ENCODE measurements at regions not wholly inside any gene's neighbourhood (a gene's known extent, or its start where the extent isn't known, plus 50 kb on each side); places are given as distances from the start of the nearest gene placed in this dataset.

DNA sequence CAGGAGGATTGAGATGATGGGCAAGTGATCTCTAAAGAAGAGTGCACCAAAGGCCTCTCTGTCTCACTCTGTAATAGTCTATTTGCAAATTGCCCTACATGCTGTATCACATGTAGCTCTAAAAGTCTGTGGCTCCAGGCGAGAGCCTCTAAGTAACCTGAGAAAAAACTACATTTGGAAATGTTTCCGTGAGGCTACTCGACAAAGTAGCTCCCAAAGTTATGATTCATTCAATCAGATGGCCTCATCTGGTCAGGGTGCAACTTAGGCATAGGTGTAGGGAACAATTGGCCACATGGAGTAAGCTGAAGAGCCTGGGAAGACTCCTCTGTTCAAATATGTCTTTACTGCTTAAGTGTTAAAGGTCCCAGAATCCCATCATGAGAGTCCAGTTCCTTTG lies 155.4 kb upstream of the PLEKHG7 start:
- peaks cover 2% of the 10 kb centered on the region; the same call in 1 of the 3 replicates for H3K9me3 Mint-ChIP-seq
- no peak for DNase-seq (ENCODE audit: low spot score)
- H3K36me3 Mint-ChIP-seq (ENCODE audit: low read depth) = no peaks in the 10 kb centered on the region; the same call in 2 of the 3 replicates
- Histone ChIP-seq H3K9me2 (ENCODE audit: insufficient read depth) (0 out of 2 replicates have a peak, but pooled peaks cover 20% of the 10 kb centered on the region), H4K20me1 (replicated peaks; ENCODE audit: insufficient read depth) (no peaks in the 10 kb centered on the region; the same call in 1 of the 2 replicates), H3K4me1 (ENCODE audit: insufficient read depth) (no peaks in the 10 kb centered on the region; the same call in 1 of the 2 replicates), H3K27ac (ENCODE audit: low read depth) (no peak overlapping the region), H2AFZ (no peak overlapping the region; the same call in 1 of the 2 replicates), H3K36me3 (ENCODE audit: insufficient read depth) (no peaks in the 10 kb centered on the region), H3K27me3 (ENCODE audit: insufficient read depth) (no peaks in the 10 kb centered on the region), H3K79me2 (replicated peaks; ENCODE audit: insufficient read depth) (no peaks in the 10 kb centered on the region), H3K4me2 (no peak overlapping the region), H3F3A (replicated peaks; ENCODE audit: low read depth) (no peaks in the 10 kb centered on the region), H3K4me3 (no peak overlapping the region)
- H3K27me3 Mint-ChIP-seq (ENCODE audit: insufficient read depth, low read depth, poor library complexity) = no peaks in the 10 kb centered on the region
- no peak for ATAC-seq
- H3K4me1 Mint-ChIP-seq = peaks cover 9% of the 10 kb centered on the region; the same call in 2 of the 3 replicates
- TF ChIP-seq ZNF114 (CRISPR knock-in tag; IDR thresholded peaks at IDR 0.05) (no peak), POLR2AphosphoS5 (IDR thresholded peaks at IDR 0.05; ENCODE audit: low read depth) (no peak), NANOG (IDR thresholded peaks at IDR 0.05; ENCODE audit: borderline replicate concordance) (no peak), ZNF462 (CRISPR knock-in tag; IDR thresholded peaks at IDR 0.05) (no peak)
- H3K4me3 Mint-ChIP-seq = no peak overlapping the region
- H3K27ac Mint-ChIP-seq = no peak overlapping the region

DNA sequence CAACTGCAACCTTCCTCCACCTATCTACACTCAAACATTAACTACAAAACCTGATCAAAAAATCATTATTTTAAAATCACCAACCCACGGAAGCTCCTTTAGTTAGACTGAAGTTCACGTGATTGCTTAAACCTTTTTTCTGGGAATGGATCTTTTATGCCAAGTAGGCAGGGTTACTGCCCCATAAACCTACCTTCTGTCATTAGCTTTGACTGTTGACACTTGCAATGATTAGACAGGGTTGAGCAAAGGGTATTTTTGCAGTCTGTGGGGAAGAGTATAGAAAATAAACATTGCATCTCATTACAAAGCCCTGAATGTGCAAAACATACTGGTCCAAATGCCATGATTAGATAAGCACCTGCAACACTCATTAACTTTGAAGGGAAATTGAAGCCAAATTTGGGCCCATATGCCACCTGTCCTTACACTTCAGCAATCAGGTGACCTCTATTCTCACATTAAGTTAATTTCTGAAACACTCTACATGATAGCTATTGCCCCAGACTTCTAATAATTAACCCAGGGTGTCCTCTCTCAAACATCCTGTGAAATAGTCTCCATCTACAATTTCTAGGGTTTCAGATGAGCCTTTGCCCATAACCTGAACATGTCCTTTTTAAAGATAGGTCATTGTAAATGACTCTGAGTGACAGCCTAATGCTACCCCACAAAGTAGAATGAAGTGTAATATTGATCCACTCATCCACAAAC lies 156.0 kb upstream of the PLEKHG7 start:
- no peaks in the 10 kb centered on the region for H3K36me3 ChIP-seq (ENCODE audit: insufficient read depth)
- Mint-ChIP-seq H3K9me3 (peaks cover 2% of the 10 kb centered on the region; the same call in 1 of the 3 replicates), H3K36me3 (ENCODE audit: low read depth) (no peaks in the 10 kb centered on the region; the same call in 2 of the 3 replicates), H3K4me3 (no peak overlapping the region), H3K27ac (no peak overlapping the region), H3K4me1 (peaks cover 9% of the 10 kb centered on the region; the same call in 2 of the 3 replicates), H3K27me3 (ENCODE audit: insufficient read depth, low read depth, poor library complexity) (no peaks in the 10 kb centered on the region)
- no peak for ATAC-seq
- DNase-seq (ENCODE audit: low spot score) = no peak
- H4K20me1 ChIP-seq (replicated peaks; ENCODE audit: insufficient read depth) = no peaks in the 10 kb centered on the region; the same call in 1 of the 2 replicates
- no peaks in the 10 kb centered on the region; the same call in 1 of the 2 replicates for H3K4me1 ChIP-seq (ENCODE audit: insufficient read depth)
- 0 out of 2 replicates have a peak, but pooled peaks cover 13% of the 10 kb centered on the region for H3K9me2 ChIP-seq (ENCODE audit: insufficient read depth)
- H2AFZ ChIP-seq = no peak overlapping the region; the same call in 1 of the 2 replicates
- H3K4me2 ChIP-seq = no peak overlapping the region
- no peak overlapping the region for H3K4me3 ChIP-seq
- no peaks in the 10 kb centered on the region for H3K27me3 ChIP-seq (ENCODE audit: insufficient read depth)
- H3K27ac ChIP-seq (ENCODE audit: low read depth) = no peak overlapping the region
- H3F3A ChIP-seq (replicated peaks; ENCODE audit: low read depth) = no peaks in the 10 kb centered on the region
- H3K79me2 ChIP-seq (replicated peaks; ENCODE audit: insufficient read depth) = no peaks in the 10 kb centered on the region
- TF ChIP-seq STAT1 (IDR thresholded peaks at IDR 0.05; ENCODE audit: unreplicated experiment) (no peak), CTCF (conservative IDR thresholded peaks at IDR 0.05; ENCODE audit: low read depth in 2 of 2) (no peak), CREB1 (CRISPR knock-in tag; IDR thresholded peaks at IDR 0.05; ENCODE audit: low read depth) (no peak), NANOG (IDR thresholded peaks at IDR 0.05; ENCODE audit: borderline replicate concordance) (no peak), POLR2AphosphoS5 (IDR thresholded peaks at IDR 0.05; ENCODE audit: low read depth) (no peak), EZH2 (IDR thresholded peaks at IDR 0.05; ENCODE audit: low read depth, unreplicated experiment) (no peak), ZNF331 (CRISPR knock-in tag; IDR thresholded peaks at IDR 0.05; ENCODE audit: low read depth) (no peak)
- TF ChIP-seq, protein P1, sequence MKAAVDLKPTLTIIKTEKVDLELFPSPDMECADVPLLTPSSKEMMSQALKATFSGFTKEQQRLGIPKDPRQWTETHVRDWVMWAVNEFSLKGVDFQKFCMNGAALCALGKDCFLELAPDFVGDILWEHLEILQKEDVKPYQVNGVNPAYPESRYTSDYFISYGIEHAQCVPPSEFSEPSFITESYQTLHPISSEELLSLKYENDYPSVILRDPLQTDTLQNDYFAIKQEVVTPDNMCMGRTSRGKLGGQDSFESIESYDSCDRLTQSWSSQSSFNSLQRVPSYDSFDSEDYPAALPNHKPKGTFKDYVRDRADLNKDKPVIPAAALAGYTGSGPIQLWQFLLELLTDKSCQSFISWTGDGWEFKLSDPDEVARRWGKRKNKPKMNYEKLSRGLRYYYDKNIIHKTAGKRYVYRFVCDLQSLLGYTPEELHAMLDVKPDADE (IDR thresholded peaks at IDR 0.05) = no peak

Measured in GM23338 (cell line).